Lung microvascular endothelial cell (primary cell): ENCODE measurements at regions not wholly inside any gene's neighbourhood (a gene's known extent, or its start where the extent isn't known, plus 50 kb on each side); places are given as distances from the start of the nearest gene placed in this dataset.

ENCODE experiments used
- DNase-seq, 2 donors: peaks; one replicate each; pipeline versions ENCODE4 v3.0.0 to v3.0.0-alpha.2; 2010; ENCODE audit warnings: low read depth in 2 of 2

GRCh38 chr1:227374846-227375245, 56.6 kb upstream of the CDC42BPA start:
- DNase-seq, result no peak

- DNase-seq, result peak in 1 of 2 donors; percentile 60
Measured at GRCh38 chr1:227372726-227373130, 54.4 kb upstream of the CDC42BPA start.

- DNase-seq, result peak in 1 of 2 donors; percentile 79
Measured at GRCh38 chr1:227370533-227371254, 52.4 kb upstream of the CDC42BPA start.

DNA sequence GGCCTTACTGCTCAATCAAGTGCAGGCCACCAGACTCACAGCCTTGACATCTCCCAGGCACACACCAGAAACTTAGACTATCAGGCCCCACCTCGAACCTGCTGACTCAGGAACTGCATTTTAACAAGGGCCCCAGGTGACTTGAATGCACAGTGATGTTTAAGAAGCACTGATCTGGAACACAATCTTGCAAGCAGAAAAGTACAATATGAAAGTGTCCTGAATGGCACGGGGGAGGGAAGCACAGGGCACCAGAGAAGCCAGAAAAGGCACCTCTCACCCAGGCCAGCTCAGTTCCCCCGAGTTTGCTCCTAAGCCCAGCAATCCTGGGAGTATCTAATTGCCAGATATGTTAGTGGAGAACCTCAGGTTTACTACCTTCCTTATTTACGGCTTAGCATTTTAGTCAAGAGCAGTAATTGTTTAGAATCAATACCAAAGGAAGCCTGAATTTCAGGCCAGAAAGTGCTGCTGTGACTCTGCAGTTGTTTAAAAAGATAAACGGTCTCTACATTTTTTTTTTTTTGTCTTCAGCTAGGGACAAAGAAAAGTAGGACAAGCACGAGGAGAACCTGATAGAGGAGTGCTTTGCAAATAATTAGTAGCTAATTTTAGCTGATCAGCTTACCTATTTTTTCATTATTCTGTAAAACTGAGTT, 50.9 kb upstream of the CDC42BPA start:
- no peak for DNase-seq
